Body of pancreas (tissue), 4 donors: ENCODE measurements at regions not wholly inside any gene's neighbourhood (a gene's known extent, or its start where the extent isn't known, plus 50 kb on each side); places are given as distances from the start of the nearest gene placed in this dataset.

ENCODE experiments used
- ATAC-seq: fragments of 150-250 bp; one replicate; pipeline ENCODE4 v1.9.1; 2016
- DNase-seq, 4 donors: peaks; one replicate each; pipeline ENCODE4 v3.0.0-alpha.2; 2019
- H3K27ac ChIP-seq, 4 donors: fragments of 200-600 bp; sonication (generic); 1 replicate in 3 of 4; 2 replicates in 1 of 4; pipeline versions ENCODE4 v1.5.1 to v1.6.1; 2016 to 2019; ENCODE audit warnings: mild to moderate bottlenecking in 1 of 4, mixed read lengths in 1 of 4, moderate library complexity in 1 of 4
- H3K27me3 ChIP-seq, 2 donors: fragments of 200-600 bp; sonication (generic); one replicate each; pipeline ENCODE4 v1.6.0; 2016; ENCODE audit warnings: mild to moderate bottlenecking in 1 of 2
- H3K36me3 ChIP-seq, 2 donors: fragments of 200-600 bp; sonication (generic); replicated peaks in 1 of 2; 2 replicates each; pipeline ENCODE4 v1.5.1; 2016; ENCODE audit warnings: low read depth in 2 of 2; ENCODE audit not compliant: insufficient read depth in 1 of 2
- H3K4me1 ChIP-seq: fragments of 200-600 bp; sonication (generic); one replicate; pipeline ENCODE4 v1.6.0; 2016
- H3K4me3 ChIP-seq, 2 donors: fragments of 200-600 bp; sonication (generic); 1 replicate in 1 of 2; 2 replicates in 1 of 2; pipeline ENCODE4 v1.5.1; 2016 to 2019
- H3K9me3 ChIP-seq, 3 donors: fragments of 200-600 bp; sonication (generic); 1 replicate in 2 of 3; 2 replicates in 1 of 3; pipeline ENCODE4 v1.5.1; 2016
- POLR2A ChIP-seq, 3 donors: fragments of 450-650 bp; IDR thresholded peaks; one replicate each; pipeline ENCODE4 v1.6.1; 2016; ENCODE audit warnings: antibody characterized with exemption in 3 of 3, mild to moderate bottlenecking in 2 of 3
- WGBS, 2 donors: methylation state at CpG; one replicate each; pipeline ENCODE4 v1.1.5; 2017; 5-methylcytosine and 5-hydroxymethylcytosine counted together
- intact Hi-C: fragments of 100-400 bp; cut with DNase I; formaldehyde crosslinking; loops from one replicate; pipeline ENCODE4 v1.15.1; 2023
- TF ChIP-seq, protein P1 (sequence below), 7 experiments: fragments of 450-650 bp in 4 of 7; fragments of 200-600 bp in 3 of 7; sonication (generic) in 3 of 7; IDR thresholded peaks; one replicate each; pipeline ENCODE4 v1.5.1; 2016 to 2019; ENCODE audit warnings: antibody characterized with exemption in 7 of 7

DNA sequence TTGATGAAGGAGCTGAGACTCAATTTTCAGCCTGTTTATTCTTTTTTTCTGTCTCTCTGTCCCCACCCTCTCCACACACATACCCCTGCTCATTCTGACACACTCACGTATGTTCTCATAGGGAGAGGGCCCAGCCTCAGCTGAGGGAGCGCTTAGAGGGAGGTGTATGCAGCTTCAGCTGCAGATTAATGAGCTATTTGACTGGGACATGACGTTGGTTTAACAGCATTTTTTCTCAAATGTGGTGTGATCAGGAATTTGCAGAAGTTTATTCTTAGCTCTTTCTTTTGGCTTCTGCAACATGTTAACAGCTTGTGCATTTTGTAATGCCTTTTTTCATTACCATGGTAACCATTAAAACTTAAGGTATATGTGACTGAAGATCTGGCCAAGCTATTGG is 1547.1 kb upstream of the PIK3C3 start:
- Histone ChIP-seq H3K4me1 (no peaks in the 10 kb centered on the region), H3K27me3 (no peaks in the 10 kb centered on the region), H3K27ac (no peak overlapping the region), H3K36me3 (no peaks in the 10 kb centered on the region), H3K9me3 (no peaks in the 10 kb centered on the region), H3K4me3 (no peak overlapping the region)
- intact Hi-C loops: no loop called here
- WGBS, 2 donors: 17 to 35% methylated on average over 3 of the region's 3 CpGs
- no peak for TF ChIP-seq POLR2A (IDR thresholded peaks at IDR 0.05)
- TF ChIP-seq, protein P1, sequence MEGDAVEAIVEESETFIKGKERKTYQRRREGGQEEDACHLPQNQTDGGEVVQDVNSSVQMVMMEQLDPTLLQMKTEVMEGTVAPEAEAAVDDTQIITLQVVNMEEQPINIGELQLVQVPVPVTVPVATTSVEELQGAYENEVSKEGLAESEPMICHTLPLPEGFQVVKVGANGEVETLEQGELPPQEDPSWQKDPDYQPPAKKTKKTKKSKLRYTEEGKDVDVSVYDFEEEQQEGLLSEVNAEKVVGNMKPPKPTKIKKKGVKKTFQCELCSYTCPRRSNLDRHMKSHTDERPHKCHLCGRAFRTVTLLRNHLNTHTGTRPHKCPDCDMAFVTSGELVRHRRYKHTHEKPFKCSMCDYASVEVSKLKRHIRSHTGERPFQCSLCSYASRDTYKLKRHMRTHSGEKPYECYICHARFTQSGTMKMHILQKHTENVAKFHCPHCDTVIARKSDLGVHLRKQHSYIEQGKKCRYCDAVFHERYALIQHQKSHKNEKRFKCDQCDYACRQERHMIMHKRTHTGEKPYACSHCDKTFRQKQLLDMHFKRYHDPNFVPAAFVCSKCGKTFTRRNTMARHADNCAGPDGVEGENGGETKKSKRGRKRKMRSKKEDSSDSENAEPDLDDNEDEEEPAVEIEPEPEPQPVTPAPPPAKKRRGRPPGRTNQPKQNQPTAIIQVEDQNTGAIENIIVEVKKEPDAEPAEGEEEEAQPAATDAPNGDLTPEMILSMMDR (IDR thresholded peaks at IDR 0.05): no peak
- ATAC-seq (no peak), DNase-seq (no peak)

DNA sequence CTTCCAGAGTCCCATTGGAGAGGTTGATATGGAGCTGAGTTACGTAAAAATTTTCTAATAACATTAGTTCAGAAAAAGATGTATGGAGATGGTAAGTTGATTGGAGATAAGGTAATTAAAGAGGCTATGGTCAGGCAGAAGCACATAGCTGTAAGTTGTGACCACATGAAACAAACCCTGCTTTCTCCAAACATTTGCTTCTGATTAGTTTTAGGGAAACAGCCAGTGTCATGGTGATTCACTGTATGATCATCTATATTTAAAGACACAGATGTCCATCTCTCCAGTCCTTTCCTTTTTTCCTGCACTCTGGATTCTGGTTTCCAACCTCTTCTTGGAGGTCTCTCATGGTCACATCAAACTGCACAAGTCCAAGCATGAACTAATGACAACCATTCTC is 1550.8 kb upstream of the PIK3C3 start:
- no peak overlapping the region for H3K27ac ChIP-seq
- intact Hi-C loops: no loop called here
- no peaks in the 10 kb centered on the region for H3K9me3 ChIP-seq
- no peak for ATAC-seq
- no peaks in the 10 kb centered on the region for H3K36me3 ChIP-seq
- no peak overlapping the region for H3K4me3 ChIP-seq
- TF ChIP-seq, protein P1 (IDR thresholded peaks at IDR 0.05): no peak
- no peak for TF ChIP-seq POLR2A (IDR thresholded peaks at IDR 0.05)
- DNase-seq: no peak
- H3K4me1 ChIP-seq: no peaks in the 10 kb centered on the region
- no peaks in the 10 kb centered on the region for H3K27me3 ChIP-seq
- 56 to 71% methylated on average over 1 of the region's 1 CpG for WGBS, 2 donors

GRCh38 chr18:40402052-40402451 is 1553.0 kb upstream of the PIK3C3 start:
- TF ChIP-seq POLR2A (IDR thresholded peaks at IDR 0.05): no peak
- TF ChIP-seq, protein P1 (IDR thresholded peaks at IDR 0.05): no peak
- no peaks in the 10 kb centered on the region for H3K36me3 ChIP-seq
- no peak for DNase-seq

GRCh38 chr18:40388121-40388520 is 1566.9 kb upstream of the PIK3C3 start:
- no peaks in the 10 kb centered on the region for H3K9me3 ChIP-seq
- no peaks in the 10 kb centered on the region for H3K4me1 ChIP-seq
- ATAC-seq (no peak), DNase-seq (no peak)
- 78 to 89% methylated on average over 2 of the region's 2 CpGs for WGBS, 2 donors
- H3K4me3 ChIP-seq: no peak overlapping the region
- TF ChIP-seq, protein P1 (IDR thresholded peaks at IDR 0.05): no peak
- no peak for TF ChIP-seq POLR2A (IDR thresholded peaks at IDR 0.05)
- H3K27ac ChIP-seq: no peak overlapping the region
- H3K27me3 ChIP-seq: no peaks in the 10 kb centered on the region
- H3K36me3 ChIP-seq: no peaks in the 10 kb centered on the region
- intact Hi-C loops: no loop called here

More at GRCh38 chr18:40402052-40402451, 1553.0 kb upstream of the PIK3C3 start:
- intact Hi-C loops: no loop called here
- Histone ChIP-seq H3K9me3 (no peaks in the 10 kb centered on the region), H3K27me3 (no peaks in the 10 kb centered on the region), H3K4me1 (no peaks in the 10 kb centered on the region), H3K27ac (no peak overlapping the region), H3K4me3 (no peak overlapping the region)
- WGBS, 2 donors: 37 to 64% methylated on average over 1 of the region's 1 CpG
- ATAC-seq: no peak

DNA sequence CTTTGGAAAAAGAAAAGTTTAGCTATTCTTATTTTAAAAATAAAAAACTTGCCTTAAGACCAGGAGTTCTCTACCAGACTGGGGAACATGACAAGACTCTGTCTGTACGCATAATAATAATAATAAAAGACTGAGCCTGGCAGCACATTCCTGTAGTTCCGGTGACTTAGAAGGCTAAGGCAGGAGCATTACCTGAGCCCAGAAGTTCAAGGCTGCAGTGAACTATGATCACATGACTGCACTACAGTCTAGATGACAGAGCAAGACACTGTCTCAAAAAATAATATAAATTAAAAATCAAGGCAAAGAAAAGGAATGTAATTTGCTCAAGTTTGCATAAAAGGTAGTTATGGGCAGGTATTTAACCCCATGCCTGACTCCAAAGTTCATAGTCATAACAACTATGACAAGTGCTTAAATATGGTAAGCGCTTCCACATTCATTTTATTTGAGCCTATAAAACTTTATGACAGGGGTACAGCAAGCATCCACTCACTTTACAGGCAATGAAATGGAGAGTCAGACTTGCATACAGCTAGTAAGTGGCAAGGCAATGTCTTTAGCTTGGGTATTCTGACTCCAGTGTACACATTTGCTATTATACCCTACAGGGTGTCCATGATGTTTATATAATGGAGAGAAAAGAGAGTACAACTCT is 1567.8 kb upstream of the PIK3C3 start:
- no peaks in the 10 kb centered on the region for H3K9me3 ChIP-seq
- no peaks in the 10 kb centered on the region for H3K4me1 ChIP-seq
- H3K27ac ChIP-seq: no peak overlapping the region
- no peaks in the 10 kb centered on the region for H3K27me3 ChIP-seq
- ATAC-seq (no peak), DNase-seq (no peak)
- 81 to 84% methylated on average over 3 of the region's 3 CpGs for WGBS, 2 donors
- H3K36me3 ChIP-seq: no peaks in the 10 kb centered on the region
- no peak for TF ChIP-seq POLR2A (IDR thresholded peaks at IDR 0.05)
- TF ChIP-seq, protein P1 (IDR thresholded peaks at IDR 0.05): no peak
- H3K4me3 ChIP-seq: no peak overlapping the region
- intact Hi-C loops: no loop called here
